ENCODE measurements at regions not wholly inside any gene's neighbourhood (a gene's known extent, or its start where the extent isn't known, plus 50 kb on each side); places are given as distances from the start of the nearest gene placed in this dataset.

- Histone ChIP-seq H3K27me3 (no peaks in the 10 kb centered on the region), H3K36me3 (no peaks in the 10 kb centered on the region), H3K4me1 (no peaks in the 10 kb centered on the region), H3K9me3 (no peaks in the 10 kb centered on the region), H3K4me3 (no peak overlapping the region), H3K27ac (no peak overlapping the region)
- TF ChIP-seq POLR2A (IDR thresholded peaks at IDR 0.05) = no peak
- TF ChIP-seq POLR2AphosphoS5 (IDR thresholded peaks at IDR 0.05) = no peak
- TF ChIP-seq CTCF (IDR thresholded peaks at IDR 0.05) = no peak
- DNase-seq (ENCODE audit: low spot score in 2 of 2) = no peak
- intact Hi-C loops (cut with DNase I; ENCODE audit: low total_unique reads) = no loop called here
Measured at GRCh38 chr4:35087218-35087617, 1157.1 kb downstream of the ARAP2 start.

GRCh38 chr4:35100932-35101331 lies 1143.4 kb downstream of the ARAP2 start:
- DNase-seq (ENCODE audit: low spot score in 2 of 2) = no peak
- no peaks in the 10 kb centered on the region for H3K36me3 ChIP-seq
- H3K4me1 ChIP-seq = no peaks in the 10 kb centered on the region
- no peak overlapping the region for H3K4me3 ChIP-seq
- no peak overlapping the region for H3K27ac ChIP-seq
- peaks cover 0 to 4% of the 10 kb centered on the region in 2 donors for H3K9me3 ChIP-seq
- no peaks in the 10 kb centered on the region for H3K27me3 ChIP-seq
- TF ChIP-seq CTCF (IDR thresholded peaks at IDR 0.05) (no peak), POLR2AphosphoS5 (IDR thresholded peaks at IDR 0.05) (no peak), POLR2A (IDR thresholded peaks at IDR 0.05) (no peak)
- intact Hi-C loops (cut with DNase I; ENCODE audit: low total_unique reads) = no loop called here

GRCh38 chr4:35102066-35102465 lies 1142.2 kb downstream of the ARAP2 start:
- intact Hi-C loops (cut with DNase I; ENCODE audit: low total_unique reads) = no loop called here
- Histone ChIP-seq H3K4me1 (no peaks in the 10 kb centered on the region), H3K27ac (no peak overlapping the region), H3K4me3 (no peak overlapping the region), H3K27me3 (no peaks in the 10 kb centered on the region), H3K9me3 (peaks cover 0 to 4% of the 10 kb centered on the region in 2 donors), H3K36me3 (no peaks in the 10 kb centered on the region)
- DNase-seq (ENCODE audit: low spot score in 2 of 2) = no peak
- TF ChIP-seq POLR2AphosphoS5 (IDR thresholded peaks at IDR 0.05) (no peak), CTCF (IDR thresholded peaks at IDR 0.05) (no peak), POLR2A (IDR thresholded peaks at IDR 0.05) (no peak)

GRCh38 chr4:35105486-35105885 lies 1138.8 kb downstream of the ARAP2 start:
- intact Hi-C loops (cut with DNase I; ENCODE audit: low total_unique reads) = no loop called here
- H3K36me3 ChIP-seq = no peaks in the 10 kb centered on the region
- H3K27ac ChIP-seq = no peak overlapping the region
- no peak for DNase-seq (ENCODE audit: low spot score in 2 of 2)
- TF ChIP-seq POLR2A (IDR thresholded peaks at IDR 0.05) (no peak), CTCF (IDR thresholded peaks at IDR 0.05) (no peak), POLR2AphosphoS5 (IDR thresholded peaks at IDR 0.05) (no peak)
- H3K4me1 ChIP-seq = no peaks in the 10 kb centered on the region
- H3K9me3 ChIP-seq = peaks cover 0 to 4% of the 10 kb centered on the region in 2 donors
- H3K4me3 ChIP-seq = no peak overlapping the region
- no peaks in the 10 kb centered on the region for H3K27me3 ChIP-seq

- no peak overlapping the region for H3K4me3 ChIP-seq
- intact Hi-C loops (cut with DNase I; ENCODE audit: low total_unique reads) = no loop called here
- H3K36me3 ChIP-seq = no peaks in the 10 kb centered on the region
- TF ChIP-seq POLR2AphosphoS5 (IDR thresholded peaks at IDR 0.05) = no peak
- no peak for TF ChIP-seq CTCF (IDR thresholded peaks at IDR 0.05)
- no peak for TF ChIP-seq POLR2A (IDR thresholded peaks at IDR 0.05)
- no peaks in the 10 kb centered on the region for H3K27me3 ChIP-seq
- H3K9me3 ChIP-seq = no peaks in the 10 kb centered on the region
- H3K4me1 ChIP-seq = no peaks in the 10 kb centered on the region
- no peak for DNase-seq (ENCODE audit: low spot score in 2 of 2)
- H3K27ac ChIP-seq = no peak overlapping the region
Measured at GRCh38 chr4:35106091-35106734, 1138.1 kb downstream of the ARAP2 start.
